Neural cell (in vitro differentiated cells): ENCODE measurements at regions not wholly inside any gene's neighbourhood (a gene's known extent, or its start where the extent isn't known, plus 50 kb on each side); places are given as distances from the start of the nearest gene placed in this dataset.

ENCODE experiments used
- EZH2 ChIP-seq: fragments of 200-600, 300-800 bp; shearing (Covaris generic), sonication (generic); IDR thresholded peaks from 2 replicates; pipeline ENCODE4 v1.6.1; 2014; ENCODE audit warnings: antibody characterized with exemption, low read length, borderline replicate concordance, mild to moderate bottlenecking; ENCODE audit not compliant: insufficient read depth, poor library complexity, severe bottlenecking
- MXI1 ChIP-seq: fragments of 450-650 bp; conservative IDR thresholded peaks from 2 replicates; pipeline ENCODE4 v1.6.1; 2014; ENCODE audit warnings: antibody characterized with exemption, mild to moderate bottlenecking; ENCODE audit not compliant: poor library complexity, severe bottlenecking
- TAF1 ChIP-seq: IDR thresholded peaks from 2 replicates; pipeline ENCODE4 v1.6.1; 2012; ENCODE audit warnings: low read depth
- TF ChIP-seq, protein P1 (sequence below): fragments of 450-650 bp; IDR thresholded peaks from 2 replicates; pipeline ENCODE4 v1.5.1; 2014; ENCODE audit warnings: antibody characterized with exemption, mild to moderate bottlenecking, moderate library complexity; ENCODE audit not compliant: poor library complexity, severe bottlenecking

GRCh38 chr3:18097989-18098388, 327.1 kb downstream of the SATB1 start:
- no peak for TF ChIP-seq TAF1
- TF ChIP-seq, protein P1, sequence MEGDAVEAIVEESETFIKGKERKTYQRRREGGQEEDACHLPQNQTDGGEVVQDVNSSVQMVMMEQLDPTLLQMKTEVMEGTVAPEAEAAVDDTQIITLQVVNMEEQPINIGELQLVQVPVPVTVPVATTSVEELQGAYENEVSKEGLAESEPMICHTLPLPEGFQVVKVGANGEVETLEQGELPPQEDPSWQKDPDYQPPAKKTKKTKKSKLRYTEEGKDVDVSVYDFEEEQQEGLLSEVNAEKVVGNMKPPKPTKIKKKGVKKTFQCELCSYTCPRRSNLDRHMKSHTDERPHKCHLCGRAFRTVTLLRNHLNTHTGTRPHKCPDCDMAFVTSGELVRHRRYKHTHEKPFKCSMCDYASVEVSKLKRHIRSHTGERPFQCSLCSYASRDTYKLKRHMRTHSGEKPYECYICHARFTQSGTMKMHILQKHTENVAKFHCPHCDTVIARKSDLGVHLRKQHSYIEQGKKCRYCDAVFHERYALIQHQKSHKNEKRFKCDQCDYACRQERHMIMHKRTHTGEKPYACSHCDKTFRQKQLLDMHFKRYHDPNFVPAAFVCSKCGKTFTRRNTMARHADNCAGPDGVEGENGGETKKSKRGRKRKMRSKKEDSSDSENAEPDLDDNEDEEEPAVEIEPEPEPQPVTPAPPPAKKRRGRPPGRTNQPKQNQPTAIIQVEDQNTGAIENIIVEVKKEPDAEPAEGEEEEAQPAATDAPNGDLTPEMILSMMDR, result no peak
- TF ChIP-seq EZH2, result no peak
- TF ChIP-seq MXI1, result no peak
